ENCODE measurements at regions not wholly inside any gene's neighbourhood (a gene's known extent, or its start where the extent isn't known, plus 50 kb on each side); places are given as distances from the start of the nearest gene placed in this dataset.

DNA sequence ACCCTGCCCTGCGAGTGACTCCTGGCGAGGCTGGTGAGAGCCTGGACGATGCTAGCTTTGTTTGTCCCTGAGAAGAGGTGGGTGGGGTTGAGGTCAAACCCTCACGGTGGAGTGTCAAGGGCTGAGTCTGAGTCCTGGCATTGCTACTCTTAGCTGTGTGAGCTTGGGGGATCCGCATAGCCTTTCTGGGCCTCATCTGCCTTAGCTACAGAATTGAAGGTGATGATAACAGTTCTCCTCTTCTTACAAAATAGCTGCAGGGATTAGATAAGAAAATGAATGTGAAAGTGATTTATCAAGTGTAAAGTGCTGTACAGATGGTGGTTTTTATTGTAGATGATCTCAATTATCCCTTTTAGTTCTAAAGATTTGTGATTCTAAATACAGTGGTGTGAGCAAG, 144.6 kb downstream of the LPIN1 start:
- Histone ChIP-seq H3K79me2 (ENCODE audit: insufficient read depth, low read length) (no peaks in the 10 kb centered on the region), H3K9ac (ENCODE audit: low read length) (no peak overlapping the region), H3K4me3 (replicated peaks in 1 of 2; ENCODE audit: low read depth in 1 of 2, low read length in 2 of 2) (no peak overlapping the region), H3K4me1 (ENCODE audit: control insufficient read depth in 1 of 2, insufficient read depth in 2 of 2, low read length in 2 of 2) (no peaks in the 10 kb centered on the region), H3K9me2 (ENCODE audit: insufficient read depth) (no peaks in the 10 kb centered on the region), H3K4me2 (ENCODE audit: low read length) (no peak overlapping the region), H3K36me3 (ENCODE audit: control insufficient read depth in 1 of 2, insufficient read depth in 2 of 2, low read length in 2 of 2) (no peaks in the 10 kb centered on the region), H3K9me3 (ENCODE audit: control insufficient read depth in 1 of 2, insufficient read depth in 1 of 2, low read depth in 1 of 2, low read length in 2 of 2) (peaks cover 0 to 7% of the 10 kb centered on the region in 2 experiments; a peak in 1 of 4 replicates), H4K20me1 (ENCODE audit: insufficient read depth) (no peaks in the 10 kb centered on the region), H2AFZ (ENCODE audit: low read depth, low read length, poor library complexity, severe bottlenecking) (no peak overlapping the region), H3K27me3 (ENCODE audit: insufficient read depth, low read length) (no peaks in the 10 kb centered on the region), H3K27ac (ENCODE audit: low read depth, low read length) (no peak overlapping the region)
- no peak for ATAC-seq
- CTCF ChIA-PET, result no interaction called here
- no peak for TF ChIP-seq SRF (IDR thresholded peaks at IDR 0.05; ENCODE audit: low read depth)
- TF ChIP-seq SIN3A (IDR thresholded peaks at IDR 0.05; ENCODE audit: low read depth), result no peak
- TF ChIP-seq, protein P1, sequence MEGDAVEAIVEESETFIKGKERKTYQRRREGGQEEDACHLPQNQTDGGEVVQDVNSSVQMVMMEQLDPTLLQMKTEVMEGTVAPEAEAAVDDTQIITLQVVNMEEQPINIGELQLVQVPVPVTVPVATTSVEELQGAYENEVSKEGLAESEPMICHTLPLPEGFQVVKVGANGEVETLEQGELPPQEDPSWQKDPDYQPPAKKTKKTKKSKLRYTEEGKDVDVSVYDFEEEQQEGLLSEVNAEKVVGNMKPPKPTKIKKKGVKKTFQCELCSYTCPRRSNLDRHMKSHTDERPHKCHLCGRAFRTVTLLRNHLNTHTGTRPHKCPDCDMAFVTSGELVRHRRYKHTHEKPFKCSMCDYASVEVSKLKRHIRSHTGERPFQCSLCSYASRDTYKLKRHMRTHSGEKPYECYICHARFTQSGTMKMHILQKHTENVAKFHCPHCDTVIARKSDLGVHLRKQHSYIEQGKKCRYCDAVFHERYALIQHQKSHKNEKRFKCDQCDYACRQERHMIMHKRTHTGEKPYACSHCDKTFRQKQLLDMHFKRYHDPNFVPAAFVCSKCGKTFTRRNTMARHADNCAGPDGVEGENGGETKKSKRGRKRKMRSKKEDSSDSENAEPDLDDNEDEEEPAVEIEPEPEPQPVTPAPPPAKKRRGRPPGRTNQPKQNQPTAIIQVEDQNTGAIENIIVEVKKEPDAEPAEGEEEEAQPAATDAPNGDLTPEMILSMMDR (IDR thresholded peaks at IDR 0.05 in 2 of 3, conservative IDR thresholded peaks at IDR 0.05 in 1 of 3; ENCODE audit: borderline replicate concordance in 1 of 3, insufficient read depth in 1 of 3, low read depth in 2 of 3, low read length in 2 of 3), result no peak
- no peak for TF ChIP-seq POLR2AphosphoS5 (IDR thresholded peaks at IDR 0.05; ENCODE audit: low read depth, low read length)
- no peak for TF ChIP-seq YY1 (IDR thresholded peaks at IDR 0.05; ENCODE audit: extremely low read depth, insufficient replicate concordance, low read depth, low read length)
- POLR2A ChIA-PET, result no interaction called here
- intact Hi-C loops (cut with micrococcal nuclease), result no loop called here
- no TSS peak for BruUV-seq (replicated peaks)
- no peak for DNase-seq (ENCODE audit: low read depth, low spot score)
- RAD21 ChIA-PET (ENCODE audit: low non-redundant PET in 1 of 2, low total read pairs in 2 of 2, uncharacterized antibody in 2 of 2, unreplicated experiment in 2 of 2), result no interaction called here

DNA sequence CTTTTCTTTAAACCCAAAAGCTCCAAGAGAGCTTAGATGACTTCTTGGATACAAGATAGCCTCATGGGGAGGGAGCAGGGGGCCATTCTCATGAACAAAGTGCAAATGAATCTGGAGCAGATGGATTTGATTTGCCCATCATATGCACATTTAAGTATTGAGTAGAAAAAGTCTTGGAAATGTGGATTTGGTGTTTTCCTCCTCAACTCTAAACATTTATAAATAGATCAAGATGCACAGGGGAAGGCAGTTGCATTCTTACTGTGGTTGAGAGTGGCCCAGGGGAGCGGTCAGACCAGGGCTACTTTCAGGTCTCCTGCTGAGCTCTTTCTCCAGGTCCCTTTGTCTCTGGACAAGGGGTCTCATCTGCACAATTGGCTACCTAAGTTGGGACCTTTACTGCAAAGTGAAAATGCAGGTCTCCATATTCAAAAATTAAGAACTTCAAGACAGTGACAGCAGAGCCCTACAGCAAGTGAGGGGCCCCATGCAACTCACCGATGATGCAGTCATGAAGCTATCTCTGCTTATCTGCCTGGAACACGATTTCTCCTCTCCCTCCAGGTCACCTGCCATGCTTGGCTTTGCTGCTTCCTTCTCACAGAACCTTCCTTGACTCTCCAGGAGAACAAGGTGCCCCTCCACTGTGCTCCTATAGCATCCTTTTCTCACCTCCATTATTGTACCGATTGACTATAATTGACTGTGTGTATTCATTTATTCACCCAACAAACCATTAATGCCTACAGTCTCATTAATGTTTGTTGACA, 145.4 kb downstream of the LPIN1 start:
- ATAC-seq (no peak), DNase-seq (ENCODE audit: low read depth, low spot score) (no peak)
- H3K4me3 ChIP-seq (replicated peaks in 1 of 2; ENCODE audit: low read depth in 1 of 2, low read length in 2 of 2), result no peak overlapping the region
- H3K9me2 ChIP-seq (ENCODE audit: insufficient read depth), result no peaks in the 10 kb centered on the region
- ChIA-PET RAD21 (ENCODE audit: low non-redundant PET in 1 of 2, low total read pairs in 2 of 2, uncharacterized antibody in 2 of 2, unreplicated experiment in 2 of 2) (no interaction called here), CTCF (no interaction called here), POLR2A (no interaction called here)
- intact Hi-C loops (cut with micrococcal nuclease), result no loop called here
- no peak overlapping the region for H3K27ac ChIP-seq (ENCODE audit: low read depth, low read length)
- no peaks in the 10 kb centered on the region for H4K20me1 ChIP-seq (ENCODE audit: insufficient read depth)
- peaks cover 0 to 7% of the 10 kb centered on the region in 2 experiments; a peak in 1 of 4 replicates for H3K9me3 ChIP-seq (ENCODE audit: control insufficient read depth in 1 of 2, insufficient read depth in 1 of 2, low read depth in 1 of 2, low read length in 2 of 2)
- no peak overlapping the region for H3K4me2 ChIP-seq (ENCODE audit: low read length)
- no peaks in the 10 kb centered on the region for H3K36me3 ChIP-seq (ENCODE audit: control insufficient read depth in 1 of 2, insufficient read depth in 2 of 2, low read length in 2 of 2)
- no peaks in the 10 kb centered on the region for H3K4me1 ChIP-seq (ENCODE audit: control insufficient read depth in 1 of 2, insufficient read depth in 2 of 2, low read length in 2 of 2)
- no peaks in the 10 kb centered on the region for H3K79me2 ChIP-seq (ENCODE audit: insufficient read depth, low read length)
- TF ChIP-seq RAD21 (IDR thresholded peaks at IDR 0.05; ENCODE audit: low read depth) (no peak), ZFX (IDR thresholded peaks at IDR 0.05) (no peak), ZNF274 (IDR thresholded peaks at IDR 0.05; ENCODE audit: low read depth, low read length) (no peak), EGR1 (IDR thresholded peaks at IDR 0.05; ENCODE audit: low read depth) (no peak)
- TF ChIP-seq, protein P2, sequence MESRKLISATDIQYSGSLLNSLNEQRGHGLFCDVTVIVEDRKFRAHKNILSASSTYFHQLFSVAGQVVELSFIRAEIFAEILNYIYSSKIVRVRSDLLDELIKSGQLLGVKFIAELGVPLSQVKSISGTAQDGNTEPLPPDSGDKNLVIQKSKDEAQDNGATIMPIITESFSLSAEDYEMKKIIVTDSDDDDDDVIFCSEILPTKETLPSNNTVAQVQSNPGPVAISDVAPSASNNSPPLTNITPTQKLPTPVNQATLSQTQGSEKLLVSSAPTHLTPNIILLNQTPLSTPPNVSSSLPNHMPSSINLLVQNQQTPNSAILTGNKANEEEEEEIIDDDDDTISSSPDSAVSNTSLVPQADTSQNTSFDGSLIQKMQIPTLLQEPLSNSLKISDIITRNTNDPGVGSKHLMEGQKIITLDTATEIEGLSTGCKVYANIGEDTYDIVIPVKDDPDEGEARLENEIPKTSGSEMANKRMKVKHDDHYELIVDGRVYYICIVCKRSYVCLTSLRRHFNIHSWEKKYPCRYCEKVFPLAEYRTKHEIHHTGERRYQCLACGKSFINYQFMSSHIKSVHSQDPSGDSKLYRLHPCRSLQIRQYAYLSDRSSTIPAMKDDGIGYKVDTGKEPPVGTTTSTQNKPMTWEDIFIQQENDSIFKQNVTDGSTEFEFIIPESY (IDR thresholded peaks at IDR 0.05; ENCODE audit: extremely low read depth, insufficient replicate concordance, low read length), result no peak
- H3K27me3 ChIP-seq (ENCODE audit: insufficient read depth, low read length), result no peaks in the 10 kb centered on the region
- BruUV-seq (replicated peaks), result no TSS peak
- H2AFZ ChIP-seq (ENCODE audit: low read depth, low read length, poor library complexity, severe bottlenecking), result no peak overlapping the region
- no peak overlapping the region for H3K9ac ChIP-seq (ENCODE audit: low read length)
